GM19043 (cell line): ENCODE measurements at regions not wholly inside any gene's neighbourhood (a gene's known extent, or its start where the extent isn't known, plus 50 kb on each side); places are given as distances from the start of the nearest gene placed in this dataset.
"Not testable (repeated sequence)": the region's sequence is repeated elsewhere in the genome, so short reads cannot be mapped to it uniquely, and the experiment has no call there.

Experiments
- ATAC-seq: cut with Tn5 transposase; IDR thresholded peaks from one replicate; pipeline ENCODE4 v1.9.1; 2021; ENCODE audit warnings: low read depth; ENCODE audit not compliant: unreplicated experiment

DNA sequence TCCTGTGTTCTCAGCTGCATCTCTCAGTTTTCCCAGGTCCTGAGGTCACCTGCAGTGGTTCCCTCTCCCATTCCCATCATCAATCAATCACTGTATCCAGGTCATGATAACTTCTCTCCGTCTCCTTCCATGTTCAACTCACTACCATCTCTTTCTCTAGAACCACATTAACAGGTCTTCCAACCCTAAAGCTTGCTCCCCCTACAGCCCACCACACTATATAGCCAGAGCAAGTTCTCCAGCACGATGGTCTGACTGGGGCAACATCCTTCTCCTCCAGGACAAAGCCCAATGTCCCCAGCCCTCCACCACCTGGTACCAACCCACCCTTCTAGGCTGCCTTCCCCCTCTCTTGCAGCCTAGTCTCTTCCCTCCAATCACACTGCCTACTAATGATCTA is 241.6 kb downstream of the CDK5RAP2 start:
- no peak for ATAC-seq

DNA sequence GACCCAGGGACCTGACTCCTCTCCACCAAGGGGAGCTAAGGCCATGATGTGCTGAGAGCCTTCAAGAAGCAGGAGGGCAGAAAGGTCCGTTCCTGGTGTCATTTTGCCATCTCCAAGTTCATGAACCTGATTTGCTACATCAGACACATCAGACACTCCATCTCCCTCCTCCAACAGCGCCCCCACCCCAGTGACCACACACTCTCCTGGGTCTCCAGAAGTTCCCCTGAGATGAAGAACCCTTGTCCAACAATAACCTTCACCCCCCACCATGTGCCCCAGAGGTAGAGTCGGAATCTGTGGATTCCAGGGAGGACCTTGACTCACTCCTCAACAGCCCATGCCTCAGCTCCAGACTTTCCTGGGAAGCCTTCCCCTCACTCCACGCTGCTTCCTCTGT is 242.8 kb downstream of the CDK5RAP2 start:
- no peak for ATAC-seq

GRCh38 chr9:120336753-120337090 is 243.2 kb downstream of the CDK5RAP2 start:
- no peak for ATAC-seq

GRCh38 chr9:120336021-120336752 is 243.8 kb downstream of the CDK5RAP2 start:
- ATAC-seq = no peak

GRCh38 chr9:120331913-120332312 is 248.1 kb downstream of the CDK5RAP2 start:
- no peak for ATAC-seq

GRCh38 chr9:120330031-120330430 is 249.9 kb downstream of the CDK5RAP2 start:
- ATAC-seq = no peak

DNA sequence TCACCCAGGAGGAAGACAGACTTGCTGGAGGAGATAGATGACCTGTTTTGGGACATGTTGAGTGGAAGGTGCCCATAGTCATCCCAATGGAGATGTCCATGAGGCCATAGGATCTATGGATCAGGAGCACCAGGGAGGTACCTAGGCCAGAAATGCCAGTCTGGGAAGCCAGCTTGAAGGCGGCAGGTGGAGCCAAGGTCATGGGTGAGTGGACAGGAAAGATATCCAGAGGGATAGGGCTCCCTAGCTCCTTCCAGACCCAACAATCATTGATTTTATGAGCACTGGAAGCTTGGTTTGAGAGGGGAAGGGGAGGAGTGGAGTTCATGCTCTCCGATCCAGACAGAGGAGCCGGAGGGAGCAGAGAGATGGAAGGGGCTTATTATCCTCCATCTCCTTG is 252.6 kb downstream of the CDK5RAP2 start:
- no peak for ATAC-seq

- no peak for ATAC-seq
Measured at GRCh38 chr9:120326049-120326693, 253.8 kb downstream of the CDK5RAP2 start.

DNA sequence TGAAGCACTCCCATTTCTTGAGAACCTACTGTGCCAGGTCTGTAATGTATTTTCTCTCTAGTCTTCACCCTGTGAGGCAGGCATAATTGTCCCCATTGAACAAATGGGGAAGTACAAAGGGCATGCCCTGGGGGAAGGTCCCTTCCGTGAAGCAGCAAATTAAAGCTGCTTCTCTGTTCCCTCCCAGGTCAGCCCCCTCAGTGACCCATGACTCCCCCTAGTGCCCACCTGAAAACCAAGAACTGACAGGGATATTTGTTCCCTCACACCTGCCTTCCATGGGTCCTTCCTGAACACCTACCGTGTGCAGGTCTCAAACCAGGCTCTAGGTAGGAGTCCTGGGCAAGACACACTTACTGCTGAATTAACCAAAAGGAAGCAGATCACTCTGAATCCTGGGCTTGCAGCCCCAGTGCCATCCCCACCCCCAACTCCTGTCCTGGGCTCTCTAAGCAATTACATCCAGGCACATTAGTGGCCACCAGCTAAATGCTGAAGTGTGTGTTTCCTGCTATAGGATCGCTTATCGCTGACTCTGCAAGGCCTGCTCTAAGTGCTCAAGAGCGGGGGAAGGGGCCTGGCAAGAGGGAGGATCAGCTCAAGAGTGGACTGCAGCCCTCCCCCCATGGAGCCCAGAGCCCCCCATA is 254.8 kb downstream of the CDK5RAP2 start:
- no peak for ATAC-seq

- no peak for ATAC-seq
Measured at GRCh38 chr9:120324461-120324860, 255.5 kb downstream of the CDK5RAP2 start.

DNA sequence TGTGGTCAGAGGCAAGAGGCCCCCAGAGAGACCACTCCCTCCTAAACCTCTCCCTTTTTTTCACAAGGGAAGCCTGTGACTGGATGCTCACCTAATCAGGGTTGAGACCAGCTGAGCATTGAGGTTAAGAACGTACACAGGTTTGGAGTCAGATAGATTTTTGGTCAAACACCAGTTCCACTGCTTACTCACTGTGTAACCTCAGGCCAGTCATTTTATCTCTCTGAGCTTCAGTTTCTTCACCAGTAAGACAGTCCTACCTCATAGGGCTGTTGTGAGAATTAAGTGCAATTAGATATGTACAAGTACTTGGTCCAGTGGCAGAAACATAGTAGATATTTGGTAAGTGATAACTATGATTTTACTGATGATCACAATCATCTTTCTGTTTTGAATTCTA is 256.8 kb downstream of the CDK5RAP2 start:
- ATAC-seq = no peak

DNA sequence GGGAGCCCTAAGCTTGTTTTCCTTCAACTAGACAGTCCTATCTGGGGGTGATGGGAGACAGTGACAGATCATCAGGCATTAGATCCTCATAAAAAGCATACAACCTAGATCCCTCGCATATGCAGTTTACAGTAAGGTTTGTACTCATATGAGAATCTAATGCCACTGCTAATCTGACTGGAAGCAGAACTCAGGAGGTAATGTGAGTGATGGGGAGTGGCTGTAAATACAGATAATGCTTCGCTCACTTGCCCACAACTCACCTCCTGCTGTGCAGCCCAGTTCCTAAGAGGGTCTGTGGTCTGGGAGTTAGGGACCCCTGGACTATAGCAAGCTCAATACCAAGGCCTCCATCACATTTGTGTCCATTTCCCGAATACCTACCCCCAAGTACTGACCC is 260.5 kb downstream of the CDK5RAP2 start:
- ATAC-seq = no peak

DNA sequence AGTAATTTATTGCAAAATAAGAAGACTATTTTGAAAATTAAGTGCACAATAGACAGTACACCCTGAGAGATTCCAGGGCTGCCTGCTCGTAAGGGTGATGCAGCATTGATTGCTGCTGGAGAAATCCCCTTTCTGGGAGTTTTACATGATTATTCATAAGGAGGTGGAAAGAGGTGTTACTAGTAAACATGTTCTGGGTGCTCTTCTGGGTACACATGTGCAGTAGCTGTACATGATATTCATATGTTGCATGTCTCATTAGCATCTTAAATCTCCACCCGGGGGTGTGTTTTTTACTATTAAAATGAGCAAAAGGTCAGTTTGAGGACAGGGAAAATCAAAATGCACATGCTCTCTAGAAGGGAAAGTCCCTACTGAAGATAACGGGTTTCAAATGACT is 264.8 kb downstream of the CDK5RAP2 start:
- ATAC-seq = no peak

- ATAC-seq = no peak
Measured at GRCh38 chr9:120312031-120312430, 267.9 kb downstream of the CDK5RAP2 start.

GRCh38 chr9:120310035-120310434 is 269.9 kb downstream of the CDK5RAP2 start:
- ATAC-seq = no peak

DNA sequence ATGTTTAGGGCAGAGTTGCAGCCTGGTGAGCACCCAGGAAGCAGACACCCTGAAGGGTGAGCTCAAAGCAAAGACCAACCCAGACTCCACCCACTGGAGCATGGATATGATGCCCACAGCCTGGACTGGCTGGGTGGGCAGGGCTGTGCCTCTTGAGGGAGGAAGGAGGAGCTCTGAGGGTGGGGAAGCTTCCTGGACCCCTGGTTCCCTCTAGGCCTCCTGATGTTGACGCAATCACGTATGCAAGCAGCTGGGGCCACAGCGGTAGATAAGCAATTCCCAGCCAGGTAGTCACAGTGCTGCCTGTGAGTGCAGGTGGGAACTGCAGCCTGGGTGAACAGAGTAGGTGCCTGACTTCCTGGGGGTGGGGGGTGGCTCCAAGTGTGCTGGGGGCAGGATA is 271.5 kb downstream of the CDK5RAP2 start:
- ATAC-seq = no peak

GRCh38 chr9:120307599-120307998 is 272.4 kb downstream of the CDK5RAP2 start:
- ATAC-seq = no peak

DNA sequence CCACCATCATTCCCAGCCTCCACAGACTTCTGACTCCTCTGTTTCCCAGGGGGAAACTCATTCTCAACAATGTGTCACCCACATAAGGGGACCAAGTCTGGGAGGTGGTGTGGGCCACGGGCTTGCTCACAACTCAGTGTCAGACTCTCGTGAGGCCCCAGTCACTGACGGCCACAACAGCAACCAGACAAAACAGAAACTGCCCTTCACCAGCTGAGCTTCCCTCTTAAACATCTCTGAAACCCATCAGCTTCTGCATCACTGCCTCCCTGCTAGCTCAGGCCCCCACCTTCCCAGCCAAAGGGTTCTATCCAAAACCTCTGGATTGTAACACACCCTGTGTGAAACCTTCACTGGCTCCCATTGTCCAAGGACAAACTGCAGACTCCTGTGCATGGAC is 273.4 kb downstream of the CDK5RAP2 start:
- no peak for ATAC-seq

DNA sequence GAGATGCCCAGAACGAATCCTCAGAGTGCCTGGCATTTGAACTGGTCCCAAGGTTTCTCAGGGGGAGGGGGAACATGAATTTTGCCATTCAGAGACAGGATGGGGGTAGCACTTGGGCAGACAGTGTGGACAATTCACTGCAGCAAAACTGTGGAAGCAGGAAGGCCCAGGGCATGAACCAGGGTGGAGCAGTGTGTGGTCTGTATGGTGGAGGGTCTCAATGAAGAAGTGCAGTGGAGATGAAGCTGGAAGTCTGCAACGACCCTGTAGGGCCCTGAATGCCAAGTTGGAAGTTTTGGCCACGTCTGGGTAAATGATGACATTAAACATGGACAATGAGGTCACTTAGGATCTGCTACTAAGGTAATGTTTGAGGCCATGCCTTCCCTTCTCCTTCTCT is 273.9 kb downstream of the CDK5RAP2 start:
- ATAC-seq = no peak

DNA sequence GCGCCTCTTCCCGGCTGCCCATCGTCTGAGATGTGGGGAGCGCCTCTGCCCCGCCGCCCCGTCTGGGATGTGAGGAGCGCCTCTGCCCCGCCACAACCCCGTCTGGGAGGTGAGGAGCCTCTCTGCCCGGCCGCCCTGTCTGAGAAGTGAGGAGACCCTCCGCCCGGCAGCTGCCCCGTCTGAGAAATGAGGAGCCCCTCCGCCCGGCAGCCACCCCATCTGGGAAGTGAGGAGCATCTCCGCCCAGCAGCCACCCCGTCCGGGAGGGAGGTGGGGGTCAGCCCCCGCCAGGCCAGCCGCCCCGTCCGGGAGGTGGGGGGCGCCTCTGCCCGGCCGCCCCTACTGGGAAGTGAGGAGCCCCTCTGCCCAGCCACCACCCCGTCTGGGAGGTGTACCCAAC is 275.1 kb downstream of the CDK5RAP2 start:
- ATAC-seq = not testable (repeated sequence)

- ATAC-seq = no peak
Measured at GRCh38 chr9:120303519-120303918, 276.4 kb downstream of the CDK5RAP2 start.

- ATAC-seq = no peak
Measured at GRCh38 chr9:120299785-120300184, 280.2 kb downstream of the CDK5RAP2 start.
